Dermis blood vessel endothelial cell (primary cell): ENCODE measurements at regions not wholly inside any gene's neighbourhood (a gene's known extent, or its start where the extent isn't known, plus 50 kb on each side); places are given as distances from the start of the nearest gene placed in this dataset.

Experiments
- DNase-seq: peaks from one replicate; pipeline ENCODE4 v3.0.0; 2010

- DNase-seq, result peak; percentile 14
Observed at GRCh38 chr13:106118996-106119395, 416.5 kb downstream of the EFNB2 start.

GRCh38 chr13:106118050-106118449, 417.4 kb downstream of the EFNB2 start:
- no peak for DNase-seq

GRCh38 chr13:106117640-106118039, 417.8 kb downstream of the EFNB2 start:
- DNase-seq, result no peak

- DNase-seq, result peak; percentile 74
Observed at GRCh38 chr13:106117035-106117434, 418.4 kb downstream of the EFNB2 start.

- no peak for DNase-seq
Observed at GRCh38 chr13:106115081-106115480, 420.4 kb downstream of the EFNB2 start.

- no peak for DNase-seq
Observed at GRCh38 chr13:106113796-106114195, 421.7 kb downstream of the EFNB2 start.

GRCh38 chr13:106112191-106112590, 423.3 kb downstream of the EFNB2 start:
- peak; percentile 36 for DNase-seq

GRCh38 chr13:106110241-106110855, 425.1 kb downstream of the EFNB2 start:
- no peak for DNase-seq

GRCh38 chr13:106109391-106109791, 426.1 kb downstream of the EFNB2 start:
- peak; percentile 38 for DNase-seq

- DNase-seq, result no peak
Observed at GRCh38 chr13:106108346-106108745, 427.1 kb downstream of the EFNB2 start.

- DNase-seq, result no peak
Observed at GRCh38 chr13:106107061-106107460, 428.4 kb downstream of the EFNB2 start.

- DNase-seq, result no peak
Observed at GRCh38 chr13:106105153-106105552, 430.3 kb downstream of the EFNB2 start.

GRCh38 chr13:106104281-106104901, 431.1 kb downstream of the EFNB2 start:
- peak; percentile 55 for DNase-seq

- no peak for DNase-seq
Observed at GRCh38 chr13:106103779-106104178, 431.7 kb downstream of the EFNB2 start.

GRCh38 chr13:106102786-106103185, 432.7 kb downstream of the EFNB2 start:
- DNase-seq, result no peak

- no peak for DNase-seq
Observed at GRCh38 chr13:106101201-106101600, 434.3 kb downstream of the EFNB2 start.

GRCh38 chr13:106100171-106100919, 435.1 kb downstream of the EFNB2 start:
- no peak for DNase-seq

- DNase-seq, result no peak
Observed at GRCh38 chr13:106099765-106100164, 435.7 kb downstream of the EFNB2 start.

- DNase-seq, result no peak
Observed at GRCh38 chr13:106098778-106099177, 436.7 kb downstream of the EFNB2 start.

GRCh38 chr13:106096661-106097092, 438.8 kb downstream of the EFNB2 start:
- DNase-seq, result no peak

- DNase-seq, result no peak
Observed at GRCh38 chr13:106095919-106096318, 439.5 kb downstream of the EFNB2 start.

- no peak for DNase-seq
Observed at GRCh38 chr13:106095406-106095805, 440.1 kb downstream of the EFNB2 start.

- no peak for DNase-seq
Observed at GRCh38 chr13:106090001-106090400, 445.5 kb downstream of the EFNB2 start.
